Stimulated activated CD4-positive, alpha-beta T cell treated with anti-CD3 and anti-CD28 coated beads, Interleukin-15, amount 100 ng/mL, for 24 hours (primary cell): ENCODE measurements at regions not wholly inside any gene's neighbourhood (a gene's known extent, or its start where the extent isn't known, plus 50 kb on each side); places are given as distances from the start of the nearest gene placed in this dataset.

Source experiments
- DNase-seq: peaks from one replicate; pipeline ENCODE4 v3.0.0-alpha.2; 2020

GRCh38 chr4:111761531-111761930 lies 383.7 kb upstream of the FAM241A start:
- DNase-seq = no peak

GRCh38 chr4:111770514-111770913 lies 374.7 kb upstream of the FAM241A start:
- DNase-seq = no peak

- DNase-seq = no peak
These were observed 371.4 kb upstream of the FAM241A start for GRCh38 chr4:111773858-111774257.

- no peak for DNase-seq
These were observed 369.5 kb upstream of the FAM241A start for GRCh38 chr4:111775556-111776297.

DNA sequence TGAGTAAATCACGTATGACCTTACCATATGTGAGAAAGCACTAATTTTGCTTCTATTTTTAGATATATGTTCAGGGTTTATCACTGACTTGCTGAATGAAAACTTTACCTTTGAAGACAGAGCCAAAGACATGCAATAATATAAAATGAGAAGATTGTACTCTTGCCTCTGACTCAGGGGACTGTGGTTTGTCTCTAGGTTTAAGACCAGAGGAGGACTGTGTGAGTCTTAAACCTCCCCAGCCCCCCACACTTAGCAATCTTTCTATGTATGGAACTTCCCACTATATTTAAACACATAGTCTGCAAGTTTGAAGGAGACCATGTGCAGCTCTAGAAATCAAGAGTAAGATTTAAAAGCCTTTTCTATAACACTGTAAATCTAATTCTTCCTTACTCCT lies 368.7 kb upstream of the FAM241A start:
- no peak for DNase-seq

- DNase-seq = no peak
These were observed 366.7 kb upstream of the FAM241A start for GRCh38 chr4:111778543-111778942.

- DNase-seq = no peak
These were observed 364.3 kb upstream of the FAM241A start for GRCh38 chr4:111780965-111781364.

- DNase-seq = no peak
These were observed 363.6 kb upstream of the FAM241A start for GRCh38 chr4:111781611-111782010.

DNA sequence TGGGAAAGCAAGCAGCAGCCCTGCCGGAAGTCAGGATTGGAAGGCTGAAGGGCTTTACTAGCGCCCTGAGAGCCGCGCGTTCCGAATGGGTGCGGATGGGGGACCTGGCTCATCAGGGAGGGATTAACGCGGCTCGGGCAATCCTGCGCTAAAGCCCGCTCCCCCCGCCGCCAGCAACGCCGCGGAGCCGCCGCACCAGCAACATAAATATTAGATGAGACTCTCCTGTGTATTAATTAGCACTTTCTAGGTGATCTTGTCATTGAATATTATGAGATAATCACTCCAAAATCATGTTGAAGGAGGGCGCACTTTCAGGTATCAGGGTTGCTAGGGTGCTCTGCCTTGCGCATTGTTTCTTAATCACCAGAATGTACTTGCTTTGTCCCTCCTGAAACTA lies 357.2 kb upstream of the FAM241A start:
- no peak for DNase-seq

DNA sequence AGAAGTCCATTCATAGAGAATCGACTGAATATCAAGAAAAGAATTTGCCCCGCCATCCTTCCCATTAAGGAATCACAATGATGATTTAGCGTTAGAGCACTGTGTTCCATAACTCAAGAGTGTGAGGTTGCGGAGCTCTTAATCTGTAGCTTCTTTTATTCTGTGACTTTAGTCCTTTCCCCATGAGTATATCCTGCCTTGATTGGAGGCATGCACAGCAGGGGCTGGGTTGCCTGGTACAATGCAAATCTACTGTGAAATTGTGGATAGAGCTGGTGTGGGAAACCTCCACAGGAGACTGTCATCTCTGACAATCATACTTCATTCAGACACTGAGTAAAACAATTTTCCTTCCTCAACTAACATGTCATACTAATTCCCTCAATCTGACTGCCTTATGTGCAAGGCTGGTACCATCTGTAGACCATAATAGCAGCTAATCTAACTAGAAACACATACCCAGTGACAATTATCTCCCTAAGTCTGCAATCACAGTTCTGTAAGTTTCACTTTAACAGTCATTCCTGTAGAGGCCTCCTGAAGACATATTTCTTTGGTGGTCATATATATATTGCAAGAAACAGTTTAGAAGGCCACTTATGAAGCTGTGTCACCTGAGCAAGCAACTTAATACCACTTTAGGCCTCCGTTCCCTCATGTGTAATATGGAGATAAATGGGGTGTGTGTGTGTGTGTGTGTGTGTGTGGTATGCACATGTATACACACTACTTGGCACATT lies 355.2 kb upstream of the FAM241A start:
- no peak for DNase-seq

DNA sequence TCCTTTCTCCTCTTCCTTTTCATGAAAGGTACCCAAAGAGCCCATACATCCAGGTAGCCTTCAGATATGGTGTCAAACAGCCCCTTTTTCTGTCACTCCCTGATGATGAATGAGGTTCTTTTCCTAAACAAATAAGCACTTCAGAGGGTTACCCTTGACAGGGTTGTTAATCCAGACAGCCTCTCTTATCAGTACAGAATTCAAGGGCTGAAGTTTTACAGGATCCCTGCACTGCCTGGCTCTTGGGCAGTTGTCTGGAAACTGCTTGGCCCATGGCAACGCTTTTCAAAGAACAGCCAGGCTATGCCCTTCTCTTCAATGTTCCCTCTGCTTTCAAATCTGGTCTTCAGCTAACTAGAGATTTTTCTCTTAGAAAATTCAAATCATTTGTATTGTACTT lies 352.6 kb upstream of the FAM241A start:
- no peak for DNase-seq

DNA sequence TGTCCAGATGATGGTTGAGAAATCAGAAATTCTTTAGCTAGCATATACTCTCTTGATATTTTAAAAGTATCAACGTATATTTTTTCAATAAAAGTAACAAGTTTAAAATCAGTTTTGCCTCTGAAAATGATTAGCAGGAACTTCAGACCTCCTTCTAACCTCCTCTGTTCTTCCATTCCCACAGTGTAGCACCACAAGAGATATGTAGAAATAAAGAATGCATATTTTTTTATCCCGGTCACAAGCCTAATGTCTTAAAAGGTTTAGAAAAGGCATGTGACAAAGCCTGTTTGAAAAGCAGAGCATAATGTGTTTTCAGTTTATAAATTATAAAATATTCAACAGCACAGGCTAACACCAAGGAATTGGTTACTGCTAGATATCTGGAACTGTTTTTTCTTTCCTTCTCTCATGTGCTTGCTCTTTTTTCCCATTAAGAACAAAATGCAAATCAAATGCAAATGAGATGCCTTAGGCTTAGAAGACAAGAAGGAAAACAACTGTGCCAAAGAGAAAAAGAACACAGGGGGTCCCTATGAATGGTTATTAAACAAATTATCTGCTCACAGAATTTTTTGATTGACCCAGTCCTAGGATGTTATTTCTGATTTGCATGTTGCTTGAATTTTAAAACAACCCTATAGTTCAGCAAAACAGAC lies 351.7 kb upstream of the FAM241A start:
- DNase-seq = no peak

GRCh38 chr4:111797455-111798163 lies 347.6 kb upstream of the FAM241A start:
- no peak for DNase-seq

DNA sequence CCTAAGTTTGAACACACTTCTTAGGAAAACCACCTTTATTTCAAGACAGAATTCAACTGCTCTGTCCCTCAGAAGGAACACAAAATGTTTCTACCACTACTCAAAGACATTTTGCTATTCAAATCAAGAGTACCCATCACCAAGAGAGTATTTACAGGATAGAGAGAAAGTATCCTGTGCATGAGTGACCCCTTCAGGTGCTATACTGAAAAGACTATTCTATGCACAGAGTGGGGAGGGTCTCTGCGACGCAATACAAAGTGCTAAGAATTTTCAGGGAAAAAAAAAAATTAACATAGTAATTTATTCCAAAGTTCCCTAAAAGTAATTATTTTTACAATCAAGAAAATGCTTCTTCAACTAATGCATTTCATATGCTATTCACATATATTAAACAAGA lies 346.4 kb upstream of the FAM241A start:
- no peak for DNase-seq

- no peak for DNase-seq
These were observed 344.7 kb upstream of the FAM241A start for GRCh38 chr4:111800551-111800950.

GRCh38 chr4:111802191-111802590 lies 343.1 kb upstream of the FAM241A start:
- DNase-seq = no peak

DNA sequence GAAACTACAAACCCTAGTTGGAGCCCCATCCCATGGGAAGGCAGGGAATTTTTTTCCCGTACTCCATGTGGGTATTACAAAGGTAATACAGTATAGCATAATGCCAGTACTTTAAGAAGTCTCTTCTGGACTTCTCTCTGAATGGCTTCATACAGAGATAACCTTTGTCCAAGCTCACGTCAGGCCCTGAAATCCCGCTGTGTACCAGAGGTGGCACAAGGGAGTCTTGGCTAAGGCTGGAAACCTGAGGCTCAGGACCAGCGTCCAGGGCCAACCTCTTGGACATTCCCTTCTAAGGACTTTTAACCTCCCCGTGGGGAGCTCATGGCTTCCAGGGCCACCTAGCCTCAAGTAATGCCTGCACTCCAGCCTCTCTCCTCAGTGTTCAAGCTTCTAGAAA lies 338.9 kb upstream of the FAM241A start:
- DNase-seq = no peak

- no peak for DNase-seq
These were observed 337.7 kb upstream of the FAM241A start for GRCh38 chr4:111807576-111807975.

DNA sequence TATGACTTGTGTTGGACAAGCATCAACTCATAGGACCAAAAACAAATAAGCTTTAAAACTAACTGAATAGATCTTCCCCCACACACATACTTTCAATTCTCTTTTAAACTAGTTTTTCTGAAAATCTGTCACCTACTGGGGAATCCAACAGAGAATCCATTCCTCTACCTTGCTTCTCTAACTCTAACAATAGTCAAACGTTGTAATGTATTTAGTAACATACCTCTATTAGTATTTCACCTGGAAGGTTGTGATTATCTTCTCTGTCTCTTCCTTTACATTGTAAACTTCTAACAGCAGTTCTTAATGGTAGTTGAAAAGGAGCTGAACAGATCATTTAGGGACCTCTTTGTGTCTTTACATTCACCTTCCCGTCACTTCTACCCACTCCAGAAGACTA lies 337.1 kb upstream of the FAM241A start:
- DNase-seq = no peak

GRCh38 chr4:111811661-111812060 lies 333.6 kb upstream of the FAM241A start:
- no peak for DNase-seq

DNA sequence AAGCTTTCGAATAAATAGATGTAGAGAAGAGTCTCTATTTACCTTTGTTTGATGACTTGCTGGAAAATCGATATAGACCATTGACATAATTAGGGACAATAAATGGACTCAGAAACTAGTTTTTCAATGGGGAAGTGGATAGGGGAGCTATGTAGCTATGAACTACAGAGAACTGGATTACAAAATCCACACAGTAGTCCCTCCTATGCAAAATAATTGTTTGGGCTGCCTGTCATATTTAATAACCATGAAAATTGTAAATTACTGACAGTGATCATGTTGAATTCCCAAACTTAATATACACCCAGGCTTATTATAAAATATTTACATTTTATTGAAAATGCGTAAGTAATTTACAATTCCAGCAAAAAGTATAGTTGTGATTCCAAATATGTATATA lies 333.1 kb upstream of the FAM241A start:
- DNase-seq = no peak

DNA sequence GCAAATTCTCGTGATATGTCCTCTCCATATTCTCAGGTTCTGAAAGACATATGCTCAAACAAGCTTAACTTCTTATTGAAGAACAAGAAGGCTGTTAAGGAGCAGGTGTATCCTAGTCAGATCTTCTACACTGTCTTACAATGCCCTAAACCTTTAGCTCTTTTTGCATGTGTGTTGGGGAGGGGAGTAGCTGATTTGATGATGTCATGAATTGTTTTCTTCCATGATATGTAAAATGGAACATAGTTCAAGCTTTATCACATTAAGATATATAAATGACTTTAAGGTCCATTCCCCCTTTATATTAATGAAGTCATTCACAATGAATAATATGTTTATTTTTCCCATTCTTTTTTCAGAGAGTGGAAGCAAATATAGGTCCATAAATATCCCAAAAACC lies 332.5 kb upstream of the FAM241A start:
- no peak for DNase-seq

DNA sequence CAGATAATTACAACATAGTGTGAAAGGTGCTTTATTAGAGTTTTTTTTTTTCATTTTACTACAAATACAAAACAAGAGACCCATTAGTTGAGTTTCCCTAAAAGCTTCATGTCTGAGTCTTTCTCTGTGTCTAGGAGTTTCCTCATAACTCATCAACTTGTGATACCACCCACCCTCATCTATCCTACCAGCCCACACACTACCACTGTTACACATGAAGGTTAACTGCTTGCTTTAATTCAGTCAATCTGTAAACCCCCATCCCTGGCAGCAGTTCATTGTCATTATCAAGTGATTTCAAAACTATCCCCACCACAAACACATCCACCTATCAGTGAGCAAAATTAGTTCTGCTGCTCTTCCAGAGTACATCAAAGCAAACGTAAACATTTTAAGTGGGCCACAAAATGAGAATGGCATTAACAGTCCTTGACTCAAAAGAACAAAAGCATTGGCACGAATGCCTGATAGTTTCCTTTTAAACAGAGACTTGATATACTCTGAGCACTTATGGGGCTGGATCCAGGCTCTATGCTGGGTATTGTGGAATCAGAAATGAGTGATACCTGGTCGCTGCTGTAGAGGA lies 331.6 kb upstream of the FAM241A start:
- no peak for DNase-seq
